Activated naive CD8-positive, alpha-beta T cell treated with anti-CD3 and anti-CD28 coated beads, Interleukin-2, amount 10 ng/mL, durations not matched to agents 7 days and 5 days (primary cell): ENCODE measurements at regions not wholly inside any gene's neighbourhood (a gene's known extent, or its start where the extent isn't known, plus 50 kb on each side); places are given as distances from the start of the nearest gene placed in this dataset.

Source experiments
- ATAC-seq: fragments of 150-1000 bp; cut with Tn5 transposase; one replicate; pipeline ENCODE4 v1.10.0; 2021; ENCODE audit warnings: low read depth, moderate library complexity
- POLR2A ChIA-PET: fragments of 350-600 bp; sonication (Branson Sonifier 250); formaldehyde crosslinking; loops from one replicate; lab custom pipeline; 2021; ENCODE audit warnings: antibody characterized with exemption; lab: Charles Lee
- DNase-seq: peaks from one replicate; pipeline ENCODE4 v3.0.0; 2021
- H3K27ac Mint-ChIP-seq: one replicate; pipeline ENCODE4 v1.8.0; 2022; ENCODE audit warnings: mild to moderate bottlenecking, mixed read lengths
- H3K27me3 Mint-ChIP-seq: one replicate; pipeline ENCODE4 v1.8.0; 2022; ENCODE audit warnings: mild to moderate bottlenecking, moderate library complexity, mixed read lengths
- H3K36me3 Mint-ChIP-seq: one replicate; pipeline ENCODE4 v1.8.0; 2021; ENCODE audit warnings: mild to moderate bottlenecking, mixed read lengths
- H3K4me1 Mint-ChIP-seq: one replicate; pipeline ENCODE4 v1.8.0; 2021; ENCODE audit warnings: mixed read lengths
- H3K4me3 Mint-ChIP-seq: one replicate; pipeline ENCODE4 v1.8.0; 2022; ENCODE audit warnings: mild to moderate bottlenecking, moderate library complexity, mixed read lengths
- H3K9me3 Mint-ChIP-seq: one replicate; pipeline ENCODE4 v1.8.0; 2021; ENCODE audit warnings: mixed read lengths

DNA sequence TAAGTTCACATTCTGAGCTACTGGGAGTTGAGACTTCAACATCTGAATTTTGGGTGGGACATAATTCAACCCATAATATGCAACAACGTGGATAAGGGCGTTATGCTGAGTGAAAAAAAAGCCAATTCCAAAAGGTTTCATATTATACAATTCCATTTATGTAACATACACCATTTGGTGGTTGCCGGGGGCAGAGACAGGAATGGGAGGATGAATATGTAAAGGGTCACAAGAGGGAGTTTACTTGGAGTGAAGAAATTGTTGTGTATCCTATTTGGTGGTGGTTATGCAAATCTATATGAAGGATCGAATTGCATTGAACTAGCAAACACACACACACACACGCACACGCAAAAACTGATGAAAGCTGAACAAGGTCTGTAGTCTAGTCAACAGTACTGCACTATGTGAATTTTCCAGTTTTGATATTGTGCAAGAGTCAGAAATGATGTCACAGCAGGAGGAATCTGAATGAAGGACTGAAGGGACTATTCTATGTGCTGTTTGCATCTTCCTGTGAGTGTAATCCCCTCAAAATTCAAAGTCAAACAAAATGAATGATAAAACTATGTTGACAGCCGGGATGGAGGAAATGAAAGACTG lies 249.2 kb upstream of the HABP2 start:
- DNase-seq (no peak), ATAC-seq (no peak)
- no peak overlapping the region for H3K4me3 Mint-ChIP-seq
- no peaks in the 10 kb centered on the region for H3K9me3 Mint-ChIP-seq
- no peak overlapping the region for H3K27ac Mint-ChIP-seq
- H3K36me3 Mint-ChIP-seq, result no peaks in the 10 kb centered on the region
- H3K4me1 Mint-ChIP-seq, result no peaks in the 10 kb centered on the region
- POLR2A ChIA-PET, result no interaction called here
- H3K27me3 Mint-ChIP-seq, result peaks cover 25% of the 10 kb centered on the region

DNA sequence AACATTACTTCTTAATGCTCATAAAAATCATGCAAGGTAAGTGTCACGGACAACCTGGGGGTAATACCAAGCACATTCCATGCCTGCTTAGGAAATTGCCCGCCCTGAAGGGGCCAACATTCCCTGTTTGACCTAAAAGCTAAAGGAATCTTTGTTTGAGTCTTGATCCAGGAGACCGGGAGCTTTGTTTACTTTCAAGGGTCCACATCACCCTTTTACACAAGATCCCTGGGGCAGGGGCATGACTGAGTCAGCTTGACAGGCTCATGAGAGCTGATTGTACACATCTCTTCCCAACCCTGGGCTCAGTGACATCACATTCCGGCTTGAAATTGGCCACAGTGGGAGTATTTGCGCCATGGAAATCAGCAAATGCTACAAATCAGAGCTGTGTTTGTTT lies 248.1 kb upstream of the HABP2 start:
- no peak overlapping the region for H3K4me3 Mint-ChIP-seq
- no peaks in the 10 kb centered on the region for H3K36me3 Mint-ChIP-seq
- peaks cover 15% of the 10 kb centered on the region for H3K27me3 Mint-ChIP-seq
- no peaks in the 10 kb centered on the region for H3K4me1 Mint-ChIP-seq
- no peak overlapping the region for H3K27ac Mint-ChIP-seq
- no peaks in the 10 kb centered on the region for H3K9me3 Mint-ChIP-seq
- ATAC-seq, result no peak
- DNase-seq, result no peak
- POLR2A ChIA-PET, result no interaction called here

DNA sequence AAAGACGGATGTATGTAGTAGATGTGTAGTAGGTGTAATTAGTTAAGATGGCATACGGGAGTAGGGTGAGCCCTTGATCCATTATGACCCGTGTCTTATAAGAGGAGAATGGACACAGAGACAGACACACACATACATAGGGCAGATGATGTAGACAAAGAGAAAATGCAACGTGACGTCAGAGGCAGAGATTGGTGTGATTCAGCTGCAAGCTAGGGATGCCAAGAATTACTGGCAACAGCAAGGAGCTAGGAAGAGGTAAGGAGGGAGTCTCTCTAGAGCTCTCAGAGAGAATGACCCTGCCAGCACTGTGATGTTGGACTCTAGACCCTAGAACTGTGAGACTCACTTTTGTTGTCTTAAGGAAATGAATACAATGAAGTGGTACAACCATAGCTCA lies 247.0 kb upstream of the HABP2 start:
- H3K27me3 Mint-ChIP-seq, result peaks cover 10% of the 10 kb centered on the region
- POLR2A ChIA-PET, result no interaction called here
- ATAC-seq (no peak), DNase-seq (no peak)
- H3K27ac Mint-ChIP-seq, result no peak overlapping the region
- no peak overlapping the region for H3K4me3 Mint-ChIP-seq
- no peaks in the 10 kb centered on the region for H3K36me3 Mint-ChIP-seq
- no peaks in the 10 kb centered on the region for H3K9me3 Mint-ChIP-seq
- H3K4me1 Mint-ChIP-seq, result no peaks in the 10 kb centered on the region

DNA sequence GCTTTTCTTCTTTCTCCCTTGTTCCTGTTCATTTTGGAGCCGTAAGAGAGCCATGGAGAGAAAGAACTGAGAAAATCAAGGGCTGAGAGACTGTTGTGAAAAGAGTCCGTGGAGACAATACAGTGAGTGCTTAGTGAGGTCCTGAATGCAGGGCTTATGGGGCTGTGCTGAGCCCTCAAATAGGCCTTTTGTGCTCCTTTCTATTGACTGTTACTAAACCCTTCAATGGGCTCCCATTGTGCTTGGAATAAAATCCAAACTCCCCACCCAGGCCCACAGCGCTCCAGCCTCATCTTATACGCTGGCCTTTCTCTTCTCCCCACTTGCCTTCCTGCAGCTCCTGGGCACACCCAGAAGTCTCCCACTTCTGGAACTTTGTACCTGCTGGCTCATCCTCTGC lies 243.1 kb upstream of the HABP2 start:
- peaks cover 7% of the 10 kb centered on the region for H3K27me3 Mint-ChIP-seq
- POLR2A ChIA-PET, result no interaction called here
- H3K9me3 Mint-ChIP-seq, result no peaks in the 10 kb centered on the region
- H3K4me3 Mint-ChIP-seq, result no peak overlapping the region
- H3K36me3 Mint-ChIP-seq, result no peaks in the 10 kb centered on the region
- H3K4me1 Mint-ChIP-seq, result no peaks in the 10 kb centered on the region
- DNase-seq (no peak), ATAC-seq (no peak)
- H3K27ac Mint-ChIP-seq, result no peak overlapping the region

DNA sequence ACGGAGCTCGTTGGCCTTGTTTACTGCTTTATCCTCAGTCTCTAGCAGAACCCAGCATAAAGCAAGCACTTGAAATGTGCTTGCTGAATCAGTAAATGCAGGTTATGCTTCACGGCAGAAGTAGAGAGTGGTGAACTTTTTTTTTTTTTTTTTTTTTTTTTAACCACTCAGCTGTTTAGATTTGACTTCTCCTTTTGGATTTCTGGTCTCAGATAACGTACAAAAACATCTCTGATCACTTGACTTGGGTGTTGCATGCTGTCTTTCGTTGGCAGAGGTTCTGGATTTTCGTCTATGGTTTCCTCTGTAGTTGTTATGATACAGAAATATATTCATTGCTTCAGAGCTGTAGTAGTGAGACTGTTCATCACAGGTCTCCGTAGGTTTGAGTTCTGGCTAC lies 242.5 kb upstream of the HABP2 start:
- no peak overlapping the region for H3K4me3 Mint-ChIP-seq
- POLR2A ChIA-PET, result interaction anchor here (0.6 kb wide), 1 partner anchor 610 kb away, joined by 3 read pairs; no protein-coding TSS in a partner anchor
- H3K27me3 Mint-ChIP-seq, result peaks cover 7% of the 10 kb centered on the region
- H3K4me1 Mint-ChIP-seq, result no peaks in the 10 kb centered on the region
- no peaks in the 10 kb centered on the region for H3K36me3 Mint-ChIP-seq
- ATAC-seq, result no peak
- no peak for DNase-seq
- no peaks in the 10 kb centered on the region for H3K9me3 Mint-ChIP-seq
- H3K27ac Mint-ChIP-seq, result no peak overlapping the region

DNA sequence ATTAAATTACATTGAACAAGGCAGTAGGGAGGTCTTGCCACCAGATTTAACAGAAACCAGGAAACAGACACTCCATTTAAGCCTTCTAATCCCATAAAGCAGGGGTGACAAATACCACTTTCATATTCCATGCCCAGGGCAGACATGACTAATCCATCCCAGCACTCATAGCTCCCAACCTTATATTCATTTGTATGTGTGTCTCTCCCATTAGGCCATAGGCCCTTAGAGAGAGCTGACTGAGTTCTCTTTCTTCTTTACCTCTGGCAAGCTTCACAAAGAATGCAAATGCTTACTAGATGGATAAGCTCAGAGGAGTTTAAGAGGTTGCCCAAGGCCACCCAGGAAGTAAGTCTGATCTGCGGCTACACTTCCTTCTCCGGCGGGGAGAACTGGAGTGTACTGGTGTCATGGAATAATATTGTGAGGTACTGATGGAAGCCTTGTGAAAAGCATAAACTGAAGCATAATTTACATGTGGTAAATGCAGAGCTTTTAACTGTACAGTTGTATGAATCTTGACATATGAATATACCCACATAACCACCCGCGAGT lies 239.7 kb upstream of the HABP2 start:
- Mint-ChIP-seq H3K9me3 (peaks cover 3% of the 10 kb centered on the region), H3K4me3 (no peak overlapping the region), H3K27me3 (peaks cover 3% of the 10 kb centered on the region), H3K36me3 (no peaks in the 10 kb centered on the region), H3K4me1 (no peaks in the 10 kb centered on the region), H3K27ac (no peak overlapping the region)
- DNase-seq, result no peak
- no peak for ATAC-seq
- POLR2A ChIA-PET, result no interaction called here

DNA sequence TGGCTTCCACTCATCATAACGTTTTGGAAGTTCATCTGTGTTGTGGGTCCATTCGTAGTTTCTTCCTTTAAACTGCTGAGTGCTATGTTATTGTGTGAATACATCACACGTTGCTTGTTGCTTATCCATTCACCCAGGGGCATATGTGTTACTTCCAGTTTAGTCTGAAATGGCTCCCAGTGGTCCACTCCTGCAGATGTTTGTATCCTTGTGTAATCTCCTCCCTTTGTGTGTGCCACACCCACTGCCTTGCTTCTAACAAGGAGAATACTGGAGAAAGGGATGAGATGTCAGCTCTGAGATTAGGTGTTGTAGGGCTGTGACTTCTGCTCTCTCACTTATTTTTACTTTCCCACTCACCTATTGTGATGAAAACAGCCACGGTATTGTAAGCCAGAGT lies 239.1 kb upstream of the HABP2 start:
- H3K36me3 Mint-ChIP-seq, result no peaks in the 10 kb centered on the region
- POLR2A ChIA-PET, result no interaction called here
- H3K27ac Mint-ChIP-seq, result no peak overlapping the region
- DNase-seq, result no peak
- no peak overlapping the region for H3K4me3 Mint-ChIP-seq
- peaks cover 3% of the 10 kb centered on the region for H3K27me3 Mint-ChIP-seq
- H3K9me3 Mint-ChIP-seq, result peaks cover 3% of the 10 kb centered on the region
- no peak for ATAC-seq
- H3K4me1 Mint-ChIP-seq, result no peaks in the 10 kb centered on the region

DNA sequence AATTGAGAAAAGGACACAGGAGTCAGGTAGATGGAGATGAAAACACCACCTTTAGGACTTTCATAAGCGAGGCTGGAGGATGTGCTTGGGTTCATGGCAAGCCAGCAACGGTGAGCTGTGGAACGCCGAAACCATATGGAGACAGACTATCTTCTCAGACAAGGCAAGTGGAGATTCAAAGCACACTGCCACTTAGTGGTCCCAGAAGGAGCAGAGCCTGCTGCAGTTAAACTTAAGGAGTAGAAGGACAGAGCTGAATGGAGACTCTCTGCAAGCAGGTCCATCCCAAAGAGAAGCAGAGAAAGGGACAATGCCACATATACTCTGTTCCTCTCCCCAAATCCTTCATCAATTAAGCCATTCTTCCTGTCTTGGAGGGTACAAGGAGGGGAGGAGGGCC lies 236.3 kb upstream of the HABP2 start:
- no peak overlapping the region for H3K4me3 Mint-ChIP-seq
- POLR2A ChIA-PET, result no interaction called here
- H3K4me1 Mint-ChIP-seq, result no peaks in the 10 kb centered on the region
- H3K36me3 Mint-ChIP-seq, result no peaks in the 10 kb centered on the region
- no peak overlapping the region for H3K27ac Mint-ChIP-seq
- DNase-seq, result no peak
- peaks cover 3% of the 10 kb centered on the region for H3K9me3 Mint-ChIP-seq
- ATAC-seq, result no peak
- H3K27me3 Mint-ChIP-seq, result peaks cover 2% of the 10 kb centered on the region

DNA sequence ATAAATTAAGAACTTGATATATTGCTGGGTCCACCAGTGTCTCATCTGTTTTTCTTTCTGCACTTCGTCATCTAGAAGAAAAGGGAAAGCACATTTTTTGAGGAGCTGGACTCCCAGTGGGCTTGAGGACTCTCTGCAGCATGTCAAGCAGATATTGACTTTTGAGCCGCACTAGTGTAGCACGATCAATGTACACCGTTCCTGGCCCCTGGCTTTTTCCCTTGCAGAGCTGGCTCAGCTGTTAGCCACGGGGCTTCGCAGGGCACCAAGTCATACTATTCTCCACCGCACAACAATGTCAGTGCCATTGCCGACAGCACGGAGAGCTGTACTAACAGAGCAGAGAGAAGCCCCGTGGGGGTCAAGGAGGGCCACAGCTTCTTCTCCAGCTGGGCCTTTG lies 235.4 kb upstream of the HABP2 start:
- Mint-ChIP-seq H3K4me1 (no peaks in the 10 kb centered on the region), H3K27ac (no peak overlapping the region), H3K27me3 (peaks cover 5% of the 10 kb centered on the region), H3K9me3 (peaks cover 3% of the 10 kb centered on the region), H3K4me3 (no peak overlapping the region), H3K36me3 (no peaks in the 10 kb centered on the region)
- DNase-seq (no peak), ATAC-seq (no peak)
- POLR2A ChIA-PET, result no interaction called here

DNA sequence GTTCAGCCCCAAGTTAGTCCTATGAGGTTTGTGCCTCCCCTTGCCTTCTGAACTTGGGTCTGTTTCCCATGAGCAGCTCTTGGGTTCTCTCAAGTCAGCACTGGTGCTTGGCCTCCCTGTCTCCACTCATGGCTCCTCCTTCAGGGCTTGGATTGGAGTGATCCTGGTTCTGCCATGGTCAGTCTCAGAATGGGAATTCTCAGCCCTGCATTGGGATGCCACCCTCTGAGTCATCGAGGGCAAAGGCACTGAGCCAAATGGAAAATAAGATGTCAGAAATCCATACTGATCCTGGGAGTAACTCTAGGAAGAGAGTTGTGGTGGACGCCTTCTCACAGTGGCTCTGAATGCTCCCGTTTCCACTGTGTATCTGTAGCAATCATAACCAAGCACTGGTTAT lies 233.4 kb upstream of the HABP2 start:
- Mint-ChIP-seq H3K4me1 (no peaks in the 10 kb centered on the region), H3K36me3 (no peaks in the 10 kb centered on the region), H3K27ac (no peak overlapping the region), H3K9me3 (peaks cover 3% of the 10 kb centered on the region), H3K4me3 (no peak overlapping the region), H3K27me3 (peaks cover 5% of the 10 kb centered on the region)
- POLR2A ChIA-PET, result no interaction called here
- ATAC-seq (no peak), DNase-seq (no peak)

DNA sequence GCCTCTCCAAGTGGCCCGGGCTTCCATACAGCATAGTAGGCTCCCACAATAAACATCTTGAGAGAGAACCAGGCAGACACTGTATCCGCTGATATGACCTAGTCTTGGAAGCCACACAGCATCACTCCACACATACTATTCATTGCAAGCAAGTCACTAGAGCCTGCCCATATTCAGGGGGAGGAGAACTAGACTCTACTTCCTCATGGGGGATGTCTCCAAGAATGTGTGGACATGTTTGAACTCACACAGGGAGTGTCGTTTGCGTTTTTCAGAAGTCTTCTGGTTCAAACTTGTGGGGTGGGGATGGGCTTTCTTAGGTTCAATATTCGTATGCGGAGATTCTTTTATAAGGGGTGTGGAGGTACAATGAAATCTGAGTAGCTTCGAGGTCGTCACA lies 232.6 kb upstream of the HABP2 start:
- no peak for DNase-seq
- Mint-ChIP-seq H3K9me3 (peaks cover 3% of the 10 kb centered on the region), H3K4me3 (no peak overlapping the region), H3K36me3 (no peaks in the 10 kb centered on the region), H3K27me3 (peaks cover 5% of the 10 kb centered on the region), H3K4me1 (no peaks in the 10 kb centered on the region), H3K27ac (no peak overlapping the region)
- POLR2A ChIA-PET, result no interaction called here
- no peak for ATAC-seq

DNA sequence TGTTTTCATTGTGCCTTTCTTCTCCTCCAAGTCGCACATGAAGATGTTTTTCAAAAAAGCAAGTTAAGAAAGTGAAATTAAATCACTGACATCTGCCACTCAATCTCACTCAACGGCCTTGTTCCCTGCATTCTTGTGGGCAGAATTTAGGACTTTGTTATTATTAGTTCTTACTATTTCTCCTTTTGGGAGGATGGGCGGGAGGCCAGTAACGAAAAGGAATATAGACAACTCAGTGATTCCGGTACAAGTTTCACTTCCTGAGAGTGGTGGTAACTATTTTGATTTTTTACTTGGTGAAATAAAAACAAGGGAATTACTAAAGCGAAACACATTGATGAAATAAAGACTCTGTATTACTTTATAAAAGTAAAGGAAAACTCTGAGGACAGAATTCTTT lies 231.9 kb upstream of the HABP2 start:
- H3K4me3 Mint-ChIP-seq, result no peak overlapping the region
- peaks cover 5% of the 10 kb centered on the region for H3K27me3 Mint-ChIP-seq
- DNase-seq (no peak), ATAC-seq (no peak)
- no peaks in the 10 kb centered on the region for H3K4me1 Mint-ChIP-seq
- no peak overlapping the region for H3K27ac Mint-ChIP-seq
- H3K36me3 Mint-ChIP-seq, result no peaks in the 10 kb centered on the region
- POLR2A ChIA-PET, result no interaction called here
- peaks cover 3% of the 10 kb centered on the region for H3K9me3 Mint-ChIP-seq

DNA sequence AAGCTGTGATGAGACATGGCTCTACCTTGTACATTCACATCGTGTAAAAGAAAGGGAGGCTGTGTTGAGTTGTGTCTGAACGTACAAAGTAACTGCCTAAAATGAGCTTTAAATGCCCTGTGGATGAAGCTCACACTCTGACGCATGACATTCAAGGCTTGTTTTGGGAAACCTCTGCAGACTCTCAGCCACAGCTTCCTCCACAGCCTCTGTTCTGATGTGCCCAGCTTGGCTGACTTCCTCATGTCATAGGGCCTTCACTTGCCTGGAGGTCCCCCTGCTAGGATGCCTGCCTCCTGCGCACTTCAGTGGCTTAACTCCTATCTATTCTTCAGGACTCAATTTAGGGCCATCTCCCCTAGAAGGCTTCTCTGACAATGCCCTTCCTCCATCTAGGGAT lies 230.0 kb upstream of the HABP2 start:
- H3K9me3 Mint-ChIP-seq, result no peaks in the 10 kb centered on the region
- no peaks in the 10 kb centered on the region for H3K36me3 Mint-ChIP-seq
- DNase-seq, result no peak
- no peak overlapping the region for H3K27ac Mint-ChIP-seq
- POLR2A ChIA-PET, result no interaction called here
- ATAC-seq, result no peak
- no peak overlapping the region for H3K4me3 Mint-ChIP-seq
- peaks cover 5% of the 10 kb centered on the region for H3K27me3 Mint-ChIP-seq
- H3K4me1 Mint-ChIP-seq, result no peaks in the 10 kb centered on the region

DNA sequence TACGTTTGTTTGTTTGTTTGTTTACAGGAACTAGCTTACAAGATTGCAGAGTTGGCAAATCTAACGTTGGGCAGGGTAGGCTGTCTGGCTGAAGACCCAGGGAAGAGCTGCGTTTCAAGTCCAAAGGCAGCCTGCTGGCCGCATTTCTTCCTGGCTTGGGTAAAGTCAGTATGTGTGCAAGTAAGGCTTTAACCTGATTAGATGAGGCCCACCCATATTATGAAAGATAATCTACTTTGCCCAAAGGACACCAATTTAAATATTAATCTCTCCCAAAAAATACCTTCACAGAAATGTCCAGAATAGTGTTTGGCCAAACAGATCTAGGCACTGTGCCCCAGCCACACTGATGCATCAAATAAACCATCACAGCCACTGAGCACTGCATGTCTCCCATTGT lies 228.9 kb upstream of the HABP2 start:
- Mint-ChIP-seq H3K4me3 (no peak overlapping the region), H3K27me3 (peaks cover 5% of the 10 kb centered on the region), H3K36me3 (no peaks in the 10 kb centered on the region), H3K9me3 (no peaks in the 10 kb centered on the region), H3K27ac (no peak overlapping the region), H3K4me1 (no peaks in the 10 kb centered on the region)
- ATAC-seq (no peak), DNase-seq (no peak)
- POLR2A ChIA-PET, result no interaction called here
